GM12878 (cell line): ENCODE measurements at regions not wholly inside any gene's neighbourhood (a gene's known extent, or its start where the extent isn't known, plus 50 kb on each side); places are given as distances from the start of the nearest gene placed in this dataset.
A peak's percentile ranks its signal among the peaks of the same experiment; 100 is the strongest.

Experiments used
- BCL11A ChIP-seq: IDR thresholded peaks from 2 replicates; pipeline ENCODE4 v1.6.1; 2011; ENCODE audit warnings: low read depth, low read length
- CBFB ChIP-seq: IDR thresholded peaks from 2 replicates; pipeline ENCODE4 v1.6.1; 2016; ENCODE audit warnings: antibody characterized with exemption, low read depth
- CREB1 ChIP-seq: IDR thresholded peaks from 2 replicates; pipeline ENCODE4 v1.6.1; 2012; ENCODE audit warnings: low read depth, mild to moderate bottlenecking, inconsistent platforms
- EGR1 ChIP-seq, 2 experiments: IDR thresholded peaks; 1 replicate in 1 of 2; 2 replicates in 1 of 2; pipeline ENCODE4 v1.6.1; 2011 to 2012; ENCODE audit warnings: low read depth in 2 of 2, low read length in 2 of 2, borderline replicate concordance in 1 of 2, mild to moderate bottlenecking in 1 of 2, moderate library complexity in 1 of 2
- GABPA ChIP-seq: IDR thresholded peaks from 2 replicates; pipeline ENCODE4 v1.6.1; 2014; ENCODE audit warnings: antibody characterized with exemption, low read depth, mild to moderate bottlenecking, inconsistent platforms
- HDAC6 ChIP-seq: fragments of 200-600 bp; sonication (generic); IDR thresholded peaks from one replicate; pipeline ENCODE4 v1.8.0; 2017; ENCODE audit warnings: antibody characterized with exemption; ENCODE audit not compliant: unreplicated experiment
- KAT2A ChIP-seq: conservative IDR thresholded peaks from 2 replicates; pipeline ENCODE4 v1.6.1; 2011; ENCODE audit warnings: low read depth, low read length; ENCODE audit not compliant: control insufficient read depth
- KDM1A ChIP-seq: fragments of 200-600 bp; sonication (generic); IDR thresholded peaks from 2 replicates; pipeline ENCODE4 v1.6.1; 2016; ENCODE audit warnings: borderline replicate concordance
- MTA3 ChIP-seq: IDR thresholded peaks from 2 replicates; pipeline ENCODE4 v1.6.1; 2012; ENCODE audit warnings: low read length, inconsistent platforms, borderline replicate concordance
- MYB ChIP-seq: fragments of 150-350 bp; IDR thresholded peaks from 2 replicates; pipeline ENCODE4 v1.6.1; 2014; ENCODE audit warnings: mild to moderate bottlenecking, low read depth, low read length, borderline replicate concordance
- MYC ChIP-seq: IDR thresholded peaks from 2 replicates; pipeline ENCODE4 v1.6.1; 2011; ENCODE audit warnings: mild to moderate bottlenecking, low read length, moderate library complexity, inconsistent platforms; ENCODE audit not compliant: insufficient read depth, insufficient replicate concordance, insufficient read length, severe bottlenecking
- NFXL1 ChIP-seq: fragments of 450-650 bp; IDR thresholded peaks from 2 replicates; pipeline ENCODE4 v1.6.1; 2017; ENCODE audit warnings: antibody characterized with exemption, mild to moderate bottlenecking, borderline replicate concordance
- NR2C1 ChIP-seq: fragments of 450-650 bp; IDR thresholded peaks from 2 replicates; pipeline ENCODE4 v1.6.1; 2017; ENCODE audit warnings: antibody characterized with exemption, mild to moderate bottlenecking, moderate library complexity
- PAX8 ChIP-seq: fragments of 450-650 bp; IDR thresholded peaks from 2 replicates; pipeline ENCODE4 v1.6.1; 2017; ENCODE audit warnings: mild to moderate bottlenecking, moderate library complexity
- POLR2A ChIP-seq: IDR thresholded peaks from 2 replicates; pipeline ENCODE4 v1.6.1; 2011; ENCODE audit warnings: low read depth, mild to moderate bottlenecking, low read length
- RUNX3 ChIP-seq: IDR thresholded peaks from 2 replicates; pipeline ENCODE4 v1.6.1; 2012; ENCODE audit warnings: low read length, inconsistent platforms
- SIX5 ChIP-seq: IDR thresholded peaks from 2 replicates; pipeline ENCODE4 v1.6.1; 2011; ENCODE audit warnings: mild to moderate bottlenecking, low read depth, low read length, moderate library complexity; ENCODE audit not compliant: severe bottlenecking
- SMAD5 ChIP-seq: IDR thresholded peaks from 2 replicates; pipeline ENCODE4 v1.6.1; 2016; ENCODE audit warnings: antibody characterized with exemption, low read depth
- SREBF2 ChIP-seq: IDR thresholded peaks from 2 replicates; pipeline ENCODE4 v1.6.1; 2012; ENCODE audit warnings: mild to moderate bottlenecking, low read length
- STAT3 ChIP-seq: IDR thresholded peaks from 2 replicates; pipeline ENCODE4 v1.6.1; 2011; ENCODE audit warnings: low read depth, low read length, improper control_type of control experiment
- SUZ12 ChIP-seq: fragments of 200-600 bp; sonication (generic); IDR thresholded peaks from one replicate; pipeline ENCODE4 v1.6.1; 2018; ENCODE audit warnings: antibody characterized with exemption, mild to moderate bottlenecking; ENCODE audit not compliant: unreplicated experiment
- TBL1XR1 ChIP-seq: IDR thresholded peaks from 2 replicates; pipeline ENCODE4 v1.6.1; 2012; ENCODE audit warnings: low read depth, low read length, improper control_type of control experiment
- TCF7 ChIP-seq: IDR thresholded peaks from 2 replicates; pipeline ENCODE4 v1.6.1; 2014; ENCODE audit warnings: antibody characterized with exemption, borderline replicate concordance
- ZBTB11 ChIP-seq: fragments of 450-650 bp; formaldehyde crosslinking; IDR thresholded peaks from 2 replicates; pipeline ENCODE4 v1.5.0; 2022; ENCODE audit warnings: mild to moderate bottlenecking, missing genetic modification characterization
- ZBTB4 ChIP-seq: fragments of 450-650 bp; formaldehyde crosslinking; IDR thresholded peaks from 2 replicates; pipeline ENCODE4 v1.4.0; 2022; ENCODE audit warnings: mild to moderate bottlenecking, moderate library complexity
- ZNF24 ChIP-seq: fragments of 450-650 bp; IDR thresholded peaks from 2 replicates; pipeline ENCODE4 v1.6.1; 2017; ENCODE audit warnings: antibody characterized with exemption, mild to moderate bottlenecking
- TF ChIP-seq, protein P1 (sequence below): IDR thresholded peaks from 2 replicates; pipeline ENCODE4 v1.6.1; 2012; ENCODE audit warnings: low read length, inconsistent platforms

DNA sequence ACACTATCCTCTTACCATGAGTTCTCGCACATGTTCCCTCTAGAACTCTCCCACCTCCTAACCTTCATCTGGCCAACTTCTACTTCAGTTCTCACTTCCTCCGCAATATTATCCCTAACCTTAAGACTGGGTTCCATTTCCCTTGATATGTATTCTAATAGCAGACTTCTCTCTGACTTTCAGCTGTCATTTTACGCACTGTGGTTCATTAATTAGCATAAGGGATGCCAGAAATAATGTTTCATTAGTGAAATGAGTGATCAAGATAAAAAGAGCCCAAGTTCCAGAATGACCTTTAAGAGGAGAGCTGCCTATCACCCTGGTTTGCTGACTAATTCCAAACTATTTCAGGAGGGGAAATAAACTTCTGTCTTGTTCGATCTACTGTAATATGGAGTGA lies 108.6 kb upstream of the CCDC150 start (continued):
- TF ChIP-seq CREB1 (0 out of 2 replicates have a peak, but pooled peaks have one; percentile 23), SREBF2 (no peak), KDM1A (no peak), HDAC6 (no peak), SUZ12 (no peak), MYC (no peak), POLR2A (no peak), PAX8 (no peak), RUNX3 (peak; percentile 91), BCL11A (peak; percentile 88), MTA3 (peak; percentile 70; the same call in 1 of the 2 replicates), MYB (no peak), KAT2A (no peak), TCF7 (peak; percentile 91), EGR1 (IDR thresholded peaks at IDR 0.05; ENCODE audit: borderline replicate concordance in 1 of 2, low read depth in 2 of 2, low read length in 2 of 2) (no peak), STAT3 (no peak), SIX5 (no peak), ZBTB4 (CRISPR knock-in tag) (no peak), ZNF24 (no peak), CBFB (no peak), NR2C1 (no peak), NFXL1 (no peak), TBL1XR1 (no peak), ZBTB11 (CRISPR knock-in tag) (no peak), GABPA (peak; percentile 27; the same call in 1 of the 2 replicates), SMAD5 (no peak)
- TF ChIP-seq, protein P1, sequence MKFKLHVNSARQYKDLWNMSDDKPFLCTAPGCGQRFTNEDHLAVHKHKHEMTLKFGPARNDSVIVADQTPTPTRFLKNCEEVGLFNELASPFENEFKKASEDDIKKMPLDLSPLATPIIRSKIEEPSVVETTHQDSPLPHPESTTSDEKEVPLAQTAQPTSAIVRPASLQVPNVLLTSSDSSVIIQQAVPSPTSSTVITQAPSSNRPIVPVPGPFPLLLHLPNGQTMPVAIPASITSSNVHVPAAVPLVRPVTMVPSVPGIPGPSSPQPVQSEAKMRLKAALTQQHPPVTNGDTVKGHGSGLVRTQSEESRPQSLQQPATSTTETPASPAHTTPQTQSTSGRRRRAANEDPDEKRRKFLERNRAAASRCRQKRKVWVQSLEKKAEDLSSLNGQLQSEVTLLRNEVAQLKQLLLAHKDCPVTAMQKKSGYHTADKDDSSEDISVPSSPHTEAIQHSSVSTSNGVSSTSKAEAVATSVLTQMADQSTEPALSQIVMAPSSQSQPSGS, result peak; percentile 87
